Testis (tissue), 2 donors: ENCODE measurements at regions not wholly inside any gene's neighbourhood (a gene's known extent, or its start where the extent isn't known, plus 50 kb on each side); places are given as distances from the start of the nearest gene placed in this dataset.

Experiments used
- DNase-seq: peaks from one replicate; pipeline ENCODE4 v3.0.0-alpha.2; 2019
- H3K27ac ChIP-seq, 2 donors: fragments of 200-600 bp; sonication (generic); one replicate each; pipeline ENCODE4 v1.5.1; 2019
- H3K27me3 ChIP-seq: fragments of 200-600 bp; sonication (generic); one replicate; pipeline ENCODE4 v1.5.1; 2019
- H3K36me3 ChIP-seq: fragments of 200-600 bp; sonication (generic); one replicate; pipeline ENCODE4 v1.5.1; 2017; ENCODE audit warnings: low read depth; ENCODE audit errors: missing control alignments
- H3K4me1 ChIP-seq: fragments of 200-600 bp; sonication (generic); one replicate; pipeline ENCODE4 v1.5.1; 2019
- H3K4me3 ChIP-seq, 2 donors: fragments of 200-600 bp; sonication (generic); one replicate each; pipeline ENCODE4 v1.5.1; 2017 to 2019
- H3K9me3 ChIP-seq: fragments of 200-600 bp; sonication (generic); one replicate; pipeline ENCODE4 v1.5.1; 2017
- CTCF ChIP-seq, 3 experiments: fragments of 450-650 bp in 2 of 3; fragments of 200-600 bp in 1 of 3; sonication (generic) in 1 of 3; IDR thresholded peaks; one replicate each; pipeline ENCODE4 v1.5.1; 2016 to 2019; ENCODE audit warnings: antibody characterized with exemption in 3 of 3, mild to moderate bottlenecking in 2 of 3, moderate library complexity in 1 of 3
- POLR2A ChIP-seq: fragments of 450-650 bp; IDR thresholded peaks from one replicate; pipeline ENCODE4 v1.6.1; 2017; ENCODE audit warnings: antibody characterized with exemption, mild to moderate bottlenecking, moderate library complexity
- WGBS, 2 donors: methylation state at CpG; one replicate each; pipeline ENCODE4 v1.1.5; 2018; 5-methylcytosine and 5-hydroxymethylcytosine counted together
- intact Hi-C: fragments of 100-400 bp; cut with DNase I; formaldehyde crosslinking; loops from one replicate; pipeline ENCODE4 v1.15.1; 2023; ENCODE audit warnings: low total_unique reads

- Histone ChIP-seq H3K27ac (no peak overlapping the region), H3K4me1 (no peaks in the 10 kb centered on the region), H3K36me3 (no peaks in the 10 kb centered on the region), H3K9me3 (no peaks in the 10 kb centered on the region), H3K27me3 (no peaks in the 10 kb centered on the region), H3K4me3 (no peak overlapping the region)
- intact Hi-C loops: no loop called here
- WGBS, 2 donors: 93 to 95% methylated on average over 3 of the region's 3 CpGs
- DNase-seq: no peak
- no peak for TF ChIP-seq CTCF (IDR thresholded peaks at IDR 0.05)
- TF ChIP-seq POLR2A: no peak
Observed at GRCh38 chrX:125029131-125029530, 290.5 kb upstream of the TEX13C start.
